Hindlimb muscle (tissue), 1 donor: ENCODE measurements at regions not wholly inside any gene's neighbourhood (a gene's known extent, or its start where the extent isn't known, plus 50 kb on each side); places are given as distances from the start of the nearest gene placed in this dataset.
"Not testable (repeated sequence)": the region's sequence is repeated elsewhere in the genome, so short reads cannot be mapped to it uniquely, and the experiment has no call there.

Source experiments
- DNase-seq: peaks from one replicate; pipeline ENCODE4 v3.0.0-alpha.2; 2013

- DNase-seq: not testable (repeated sequence)
These were observed 102.8 kb upstream of the KCNMA1 start for GRCh38 chr10:77740396-77740795.

GRCh38 chr10:77738496-77739158 is 101.0 kb upstream of the KCNMA1 start:
- DNase-seq: no peak

DNA sequence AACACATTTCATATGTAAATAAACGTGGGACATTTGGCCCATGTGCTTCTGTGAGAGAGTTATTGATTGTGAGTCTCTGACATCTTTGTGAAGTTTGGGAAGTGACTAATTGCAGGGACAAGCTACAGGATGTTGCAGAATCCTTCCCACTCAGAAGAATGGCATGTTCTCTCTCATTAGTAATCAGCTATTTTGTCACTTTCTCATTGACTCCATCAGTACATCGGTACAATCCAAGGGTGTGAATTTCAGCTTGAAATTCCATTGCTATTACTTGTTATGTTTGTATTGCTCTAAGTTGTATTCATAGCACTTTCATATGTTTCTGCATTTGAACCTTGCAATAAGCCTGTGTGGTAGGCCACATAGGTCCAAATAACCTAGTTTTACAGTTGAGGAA is 100.0 kb upstream of the KCNMA1 start:
- DNase-seq: no peak

DNA sequence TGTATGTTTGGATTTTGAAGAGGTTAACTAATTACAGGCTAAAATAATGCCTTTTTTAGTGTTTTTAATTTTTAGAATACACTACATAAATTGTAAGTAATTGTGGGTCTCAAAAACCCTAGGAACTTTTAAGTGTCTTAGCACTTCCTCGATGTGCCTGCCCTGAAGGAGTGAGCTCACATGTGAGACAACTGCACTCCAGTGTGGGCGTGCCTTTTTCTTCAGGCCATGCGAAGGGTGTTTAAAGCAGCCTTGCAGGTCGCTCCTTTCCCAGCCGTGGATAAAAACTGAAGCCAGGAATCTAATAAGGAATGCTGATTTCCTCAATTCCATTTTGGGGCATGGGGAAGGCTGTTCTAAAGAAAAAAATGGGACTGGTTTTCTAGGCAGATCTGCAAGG is 97.5 kb upstream of the KCNMA1 start:
- DNase-seq: not testable (repeated sequence)

DNA sequence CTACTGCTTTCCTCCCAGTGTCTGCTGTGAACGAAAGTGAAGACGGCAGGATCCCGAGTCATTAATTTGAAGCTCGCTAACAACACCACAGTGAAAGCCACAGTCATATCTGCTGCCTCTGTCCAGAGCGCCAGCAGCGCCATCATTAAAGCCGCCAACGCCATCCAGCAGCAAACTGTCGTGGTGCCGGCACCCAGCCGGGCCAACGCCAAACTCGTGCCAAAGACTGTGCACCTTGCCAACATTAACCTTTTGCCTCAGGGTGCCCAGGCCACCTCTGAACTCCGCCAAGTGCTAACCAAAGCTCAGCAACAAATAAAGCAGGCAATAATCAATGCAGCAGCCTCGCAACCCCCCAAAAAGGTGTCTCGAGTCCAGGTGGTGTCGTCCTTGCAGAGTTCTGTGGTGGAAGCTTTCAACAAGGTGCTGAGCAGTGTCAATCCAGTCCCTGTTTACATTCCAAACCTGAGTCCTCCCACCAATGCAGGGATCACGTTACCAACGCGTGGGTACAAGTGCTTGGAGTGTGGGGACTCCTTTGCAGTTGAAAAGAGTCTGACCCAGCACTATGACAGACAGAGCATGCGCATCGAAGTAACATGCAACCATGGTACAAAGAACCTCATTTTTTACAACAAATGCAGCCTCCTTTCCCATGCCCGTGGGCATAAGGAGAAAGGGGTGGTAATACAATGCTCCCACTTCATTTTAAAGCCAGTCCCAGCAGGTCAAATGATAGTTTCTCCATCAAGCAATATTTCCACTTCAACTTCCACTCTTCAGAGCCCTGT is 94.8 kb upstream of the KCNMA1 start:
- no peak for DNase-seq

DNA sequence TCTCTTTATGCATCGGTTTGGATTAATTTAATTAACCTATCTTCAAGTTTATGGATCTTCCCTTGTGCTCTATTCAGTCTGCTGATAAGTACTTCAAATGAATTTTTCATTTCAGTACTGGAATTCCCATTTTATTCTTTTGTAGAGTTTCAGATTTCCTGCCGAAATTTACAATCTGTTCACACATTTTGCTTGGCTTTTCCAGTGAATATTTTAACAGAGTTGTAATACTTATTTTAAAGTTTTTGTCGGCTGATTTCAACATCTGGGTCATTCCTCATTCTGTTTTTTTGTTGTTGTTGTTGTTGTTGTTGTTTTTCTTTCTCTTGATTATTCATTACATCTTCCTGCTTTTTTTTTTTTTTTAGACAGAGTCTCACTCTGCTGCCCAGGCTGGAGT is 89.9 kb upstream of the KCNMA1 start:
- DNase-seq: no peak

GRCh38 chr10:77726732-77727131 is 89.1 kb upstream of the KCNMA1 start:
- DNase-seq: no peak

- no peak for DNase-seq
These were observed 88.7 kb upstream of the KCNMA1 start for GRCh38 chr10:77726301-77726700.

GRCh38 chr10:77724820-77725219 is 87.2 kb upstream of the KCNMA1 start:
- DNase-seq: no peak

GRCh38 chr10:77723376-77723775 is 85.8 kb upstream of the KCNMA1 start:
- no peak for DNase-seq

DNA sequence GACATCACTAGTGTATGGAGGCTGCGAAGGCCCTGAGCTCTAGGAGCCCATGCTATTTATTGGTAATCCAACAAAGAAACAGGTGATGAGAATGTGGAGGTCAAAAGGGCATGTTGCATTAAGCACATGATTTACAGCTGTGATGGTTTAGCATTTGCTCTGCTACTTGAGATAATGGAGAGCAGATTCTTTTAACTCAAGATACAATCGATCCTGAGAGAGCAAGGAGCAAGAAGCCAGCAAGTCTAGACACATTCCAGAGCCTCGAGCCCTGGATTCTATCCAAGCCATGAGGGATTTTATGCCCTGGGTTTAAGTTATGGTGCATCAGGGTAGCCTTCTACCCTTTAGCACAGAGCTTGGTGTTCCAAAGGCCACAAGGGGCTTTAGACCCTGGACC is 85.3 kb upstream of the KCNMA1 start:
- DNase-seq: not testable (repeated sequence)

GRCh38 chr10:77721815-77722214 is 84.2 kb upstream of the KCNMA1 start:
- DNase-seq: no peak

DNA sequence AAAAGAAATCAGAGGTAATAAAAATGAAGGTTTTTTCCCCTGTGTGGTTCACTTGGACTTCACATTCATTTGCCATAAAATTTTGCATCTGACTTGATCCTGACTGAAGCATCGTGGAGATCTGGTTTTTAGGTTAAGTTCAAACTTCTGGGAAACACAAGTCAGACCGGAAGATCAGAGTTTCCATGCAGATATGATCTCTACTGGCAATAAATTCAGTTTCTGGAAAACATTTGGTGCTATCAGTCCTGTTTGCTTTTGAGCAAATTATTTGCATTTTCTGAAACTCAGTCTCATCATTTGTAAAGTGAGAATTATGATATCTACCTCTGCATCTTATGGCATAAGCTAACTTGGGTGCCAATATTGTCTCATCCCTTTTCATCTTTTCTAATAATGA is 81.3 kb upstream of the KCNMA1 start:
- DNase-seq: no peak

- DNase-seq: not testable (repeated sequence)
These were observed 80.7 kb upstream of the KCNMA1 start for GRCh38 chr10:77718312-77718711.

GRCh38 chr10:77717336-77717735 is 79.7 kb upstream of the KCNMA1 start:
- DNase-seq: no peak

GRCh38 chr10:77716458-77717317 is 79.1 kb upstream of the KCNMA1 start:
- DNase-seq: no peak

- no peak for DNase-seq
These were observed 77.9 kb upstream of the KCNMA1 start for GRCh38 chr10:77715536-77715935.

DNA sequence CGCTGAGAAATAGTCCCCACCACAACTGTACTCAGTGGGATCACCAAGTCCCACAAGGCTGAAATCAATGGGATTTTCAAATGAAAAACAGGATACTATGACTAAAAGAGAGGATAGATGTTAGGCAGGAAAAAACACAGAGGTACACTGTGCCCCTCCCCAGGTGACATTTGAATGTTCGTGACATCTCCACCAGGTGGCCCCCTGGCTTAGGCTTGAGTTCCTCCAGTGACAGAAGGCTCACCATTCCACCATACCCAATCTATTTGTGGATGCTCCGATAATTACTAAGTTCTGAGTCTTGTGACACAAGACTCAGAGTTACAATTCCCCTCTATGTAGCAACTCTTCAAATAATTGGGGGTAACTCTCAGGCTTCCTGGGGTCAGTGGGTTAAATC is 77.5 kb upstream of the KCNMA1 start:
- DNase-seq: no peak

DNA sequence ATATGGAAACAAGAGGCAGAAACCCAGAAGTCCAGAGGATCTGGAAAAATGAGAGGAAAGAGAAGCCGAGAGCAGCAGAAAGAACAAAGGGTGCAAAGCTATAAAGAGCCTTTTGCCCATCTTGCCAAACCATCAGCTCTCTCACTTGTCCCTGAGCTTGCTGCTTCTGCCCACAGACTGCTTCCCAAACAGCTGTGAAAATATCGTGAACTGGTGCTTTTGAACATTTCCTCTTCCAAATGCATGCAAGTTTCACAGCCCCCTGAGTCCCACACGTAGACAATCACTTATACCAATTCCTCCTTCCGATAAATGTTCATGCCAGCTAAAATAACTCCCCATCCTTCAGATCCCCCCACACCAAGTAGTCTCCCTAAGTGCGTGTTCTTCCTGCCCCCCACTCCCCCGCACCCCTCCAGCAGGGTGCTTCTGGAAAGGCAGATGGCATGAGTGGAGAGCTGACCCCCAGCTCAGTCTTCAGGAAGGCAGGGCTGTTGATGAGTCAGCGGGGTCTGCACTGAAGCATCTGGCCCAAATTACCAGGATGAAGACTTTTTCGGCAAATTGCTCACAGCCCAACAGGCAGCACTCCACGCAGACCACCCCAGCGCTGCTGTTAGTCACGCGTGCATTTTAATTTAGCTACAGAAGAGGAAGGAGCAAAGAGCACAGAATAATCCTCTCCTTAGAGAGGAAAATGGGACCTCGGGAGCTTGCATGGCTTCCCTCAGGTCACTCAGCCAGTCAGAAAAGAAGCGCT is 76.1 kb upstream of the KCNMA1 start:
- no peak for DNase-seq

DNA sequence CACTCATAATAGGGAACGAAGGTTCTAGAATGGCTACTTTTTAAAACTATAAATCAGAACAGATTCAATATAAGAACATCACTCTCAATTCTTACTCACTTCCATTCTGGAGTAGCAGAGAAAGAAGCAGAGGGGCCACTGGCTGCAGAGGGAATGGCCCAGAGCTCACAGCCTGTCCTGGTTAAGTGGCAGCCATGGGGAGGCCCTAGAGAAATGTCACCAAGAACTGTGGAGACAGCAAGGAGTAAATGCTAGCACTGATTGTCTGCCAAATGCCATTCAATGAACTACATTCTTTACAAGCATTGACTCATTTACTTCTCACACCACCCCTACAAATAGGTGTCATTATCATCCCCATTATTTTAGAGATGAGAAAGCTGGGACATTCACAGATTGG is 74.6 kb upstream of the KCNMA1 start:
- DNase-seq: no peak

DNA sequence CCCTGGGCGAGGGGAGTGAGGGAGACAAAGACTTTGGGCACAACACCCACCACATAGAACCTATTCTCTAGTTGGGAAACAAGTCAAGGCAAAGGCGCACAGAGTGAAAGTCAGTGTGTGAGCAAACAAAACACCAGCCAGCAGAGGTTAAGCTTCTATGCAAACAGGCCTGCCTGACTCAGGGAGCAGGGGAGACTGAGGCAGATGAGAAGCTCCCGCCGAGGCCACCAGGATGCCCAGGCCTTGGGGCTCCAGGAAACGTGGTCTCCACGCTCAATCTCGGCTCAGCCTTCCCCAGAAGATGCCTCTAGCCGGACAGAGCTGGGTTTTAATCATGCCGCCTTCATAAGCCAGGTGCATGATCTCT is 74.1 kb upstream of the KCNMA1 start:
- DNase-seq: no peak
